ENCODE measurements at regions not wholly inside any gene's neighbourhood (a gene's known extent, or its start where the extent isn't known, plus 50 kb on each side); places are given as distances from the start of the nearest gene placed in this dataset.
"Not testable (repeated sequence)": the region's sequence is repeated elsewhere in the genome, so short reads cannot be mapped to it uniquely, and the experiment has no call there.

DNA sequence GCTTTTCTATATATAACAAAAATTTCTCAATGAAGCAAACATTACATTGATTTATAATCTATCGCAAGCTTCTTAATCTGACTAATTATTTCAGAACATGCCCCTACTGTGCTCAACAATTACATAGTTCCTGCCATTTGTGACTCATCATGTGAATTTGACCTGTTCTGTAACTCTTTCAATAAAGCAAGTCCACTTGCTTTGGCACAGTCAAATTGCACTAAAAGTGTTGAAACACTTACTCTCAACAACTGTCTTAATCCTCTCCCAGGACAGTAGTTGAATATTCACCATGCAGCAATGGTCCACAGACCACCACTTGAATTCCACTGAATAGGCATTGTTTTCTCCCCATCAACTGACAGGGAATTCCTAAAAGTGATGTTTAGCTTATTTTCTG lies 67.7 kb upstream of the SPTLC3 start:
- Histone ChIP-seq H3K4me3 (no peak overlapping the region), H3K4me1 (no peaks in the 10 kb centered on the region), H3K27ac (no peak overlapping the region), H3K36me3 (no peaks in the 10 kb centered on the region), H3K9me3 (replicated peaks) (no peaks in the 10 kb centered on the region), H3K27me3 (0 out of 2 replicates have a peak, but pooled peaks cover 2% of the 10 kb centered on the region)
- no peak for DNase-seq

DNA sequence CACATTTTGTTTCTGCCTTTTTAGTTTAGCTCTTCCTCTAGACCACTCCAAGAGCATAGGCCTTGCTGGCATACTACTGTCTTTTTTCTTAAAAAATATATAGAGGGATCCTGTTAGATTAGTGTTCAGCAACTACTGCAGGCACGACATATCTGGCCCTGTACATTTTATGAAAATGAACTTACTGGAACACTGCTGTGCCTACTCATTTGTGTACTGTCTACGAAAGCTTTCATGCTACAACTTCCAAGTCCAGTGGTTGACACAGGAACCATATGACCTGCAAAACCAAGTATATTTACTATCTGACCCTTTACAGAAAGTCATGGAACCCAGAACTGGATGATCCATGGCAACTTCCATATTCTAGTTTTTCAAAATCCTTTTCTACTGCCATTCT lies 66.6 kb upstream of the SPTLC3 start:
- H3K27ac ChIP-seq: no peak overlapping the region
- H3K36me3 ChIP-seq: no peaks in the 10 kb centered on the region
- H3K27me3 ChIP-seq: 0 out of 2 replicates have a peak, but pooled peaks cover 2% of the 10 kb centered on the region
- no peaks in the 10 kb centered on the region for H3K9me3 ChIP-seq (replicated peaks)
- H3K4me1 ChIP-seq: no peaks in the 10 kb centered on the region
- DNase-seq: no peak
- no peak overlapping the region for H3K4me3 ChIP-seq

DNA sequence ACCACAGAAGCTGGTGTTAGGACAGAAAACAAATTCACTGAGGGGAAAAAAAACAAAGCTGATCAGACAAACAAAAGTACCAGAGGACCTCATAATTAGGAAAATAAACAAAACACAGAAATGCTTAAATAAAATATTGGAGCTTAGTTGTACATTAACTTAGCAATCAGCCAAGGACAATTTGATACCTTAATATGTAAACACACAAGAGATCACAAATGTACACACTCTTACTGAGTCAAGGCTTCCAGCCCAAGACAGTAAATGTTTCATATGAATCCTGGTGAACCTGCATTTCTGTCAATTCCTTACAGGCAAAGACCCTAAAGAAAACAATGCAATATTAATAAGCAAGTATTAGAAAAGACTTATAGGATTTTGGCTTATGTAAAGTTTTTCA lies 62.0 kb upstream of the SPTLC3 start:
- Histone ChIP-seq H3K27ac (no peak overlapping the region), H3K36me3 (no peaks in the 10 kb centered on the region), H3K4me1 (no peaks in the 10 kb centered on the region), H3K9me3 (replicated peaks) (0 out of 2 replicates have a peak, but pooled peaks cover 3% of the 10 kb centered on the region), H3K4me3 (no peak overlapping the region), H3K27me3 (0 out of 2 replicates have a peak, but pooled peaks cover 2% of the 10 kb centered on the region)
- no peak for DNase-seq

DNA sequence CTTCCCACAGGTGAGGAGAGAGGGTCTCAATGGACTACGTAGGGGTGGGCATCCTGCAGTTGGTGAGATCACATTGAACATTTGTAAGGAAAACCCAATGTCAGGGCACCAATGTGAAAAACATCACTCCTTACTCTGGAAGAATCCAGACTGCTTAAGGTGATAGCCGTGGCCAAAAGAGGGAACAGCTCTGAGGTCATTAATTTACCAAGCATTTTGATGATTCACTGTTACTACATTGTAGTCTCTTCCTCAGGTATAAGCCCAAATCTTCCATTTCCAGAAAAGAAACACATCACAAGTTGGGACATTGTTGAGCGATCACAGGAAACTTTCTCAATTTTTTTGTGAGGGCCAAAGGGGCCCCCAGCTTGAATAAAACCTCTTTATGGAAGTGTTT lies 61.1 kb upstream of the SPTLC3 start:
- Histone ChIP-seq H3K36me3 (no peaks in the 10 kb centered on the region), H3K4me1 (no peaks in the 10 kb centered on the region), H3K4me3 (no peak overlapping the region), H3K27me3 (0 out of 2 replicates have a peak, but pooled peaks cover 2% of the 10 kb centered on the region), H3K9me3 (replicated peaks) (0 out of 2 replicates have a peak, but pooled peaks cover 3% of the 10 kb centered on the region), H3K27ac (no peak overlapping the region)
- no peak for DNase-seq

DNA sequence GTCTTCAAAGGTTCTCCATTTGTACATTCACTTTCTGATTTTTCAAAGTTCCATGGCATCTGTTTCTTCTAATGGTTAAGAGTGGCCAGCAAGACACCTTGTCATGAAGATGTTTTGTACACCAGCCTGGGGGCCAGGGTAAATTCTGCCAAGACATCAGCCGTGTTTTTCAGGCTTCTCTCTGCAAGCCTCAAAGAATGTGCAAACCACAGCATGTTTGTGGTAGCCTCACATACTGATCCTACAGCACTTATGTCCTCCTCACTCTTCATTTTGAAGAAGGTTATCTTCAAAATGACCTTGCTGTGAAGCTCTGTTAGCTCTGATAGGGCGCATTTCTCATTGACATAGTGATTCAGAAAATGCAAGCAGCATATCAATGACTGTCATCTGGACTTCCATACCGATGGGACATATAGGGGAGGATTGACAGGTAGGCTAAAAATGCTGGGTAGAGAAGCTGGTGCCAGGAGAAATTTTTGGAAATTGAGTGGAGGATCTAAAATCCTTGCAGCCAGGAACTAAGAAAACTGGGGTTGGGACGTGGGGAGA lies 59.3 kb upstream of the SPTLC3 start:
- H3K4me1 ChIP-seq: no peaks in the 10 kb centered on the region
- H3K36me3 ChIP-seq: no peaks in the 10 kb centered on the region
- H3K27me3 ChIP-seq: no peaks in the 10 kb centered on the region
- no peak overlapping the region for H3K27ac ChIP-seq
- no peak for DNase-seq
- 0 out of 2 replicates have a peak, but pooled peaks cover 3% of the 10 kb centered on the region for H3K9me3 ChIP-seq (replicated peaks)
- no peak overlapping the region for H3K4me3 ChIP-seq

DNA sequence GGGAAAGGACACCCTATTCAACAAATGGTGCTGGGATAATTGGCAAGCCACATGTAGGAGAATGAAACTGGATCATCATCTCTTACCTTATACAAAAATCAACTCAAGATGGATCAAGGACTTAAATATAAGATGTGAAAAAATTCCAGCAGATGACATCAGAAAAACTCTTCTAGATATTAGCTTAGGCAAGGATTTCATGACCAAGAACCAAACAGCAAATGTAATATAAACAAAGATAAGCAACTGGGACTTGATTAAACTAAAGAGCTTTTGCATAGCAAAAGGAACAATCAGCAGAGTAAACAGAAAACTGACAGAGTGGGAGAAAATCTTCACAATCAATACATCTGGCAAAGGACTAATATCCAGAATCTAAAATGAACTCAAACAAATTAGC lies 54.5 kb upstream of the SPTLC3 start:
- not testable (repeated sequence) for H3K27me3 ChIP-seq; H3K9me3 ChIP-seq (replicated peaks); H3K36me3 ChIP-seq; H3K4me1 ChIP-seq; H3K4me3 ChIP-seq; DNase-seq; H3K27ac ChIP-seq

DNA sequence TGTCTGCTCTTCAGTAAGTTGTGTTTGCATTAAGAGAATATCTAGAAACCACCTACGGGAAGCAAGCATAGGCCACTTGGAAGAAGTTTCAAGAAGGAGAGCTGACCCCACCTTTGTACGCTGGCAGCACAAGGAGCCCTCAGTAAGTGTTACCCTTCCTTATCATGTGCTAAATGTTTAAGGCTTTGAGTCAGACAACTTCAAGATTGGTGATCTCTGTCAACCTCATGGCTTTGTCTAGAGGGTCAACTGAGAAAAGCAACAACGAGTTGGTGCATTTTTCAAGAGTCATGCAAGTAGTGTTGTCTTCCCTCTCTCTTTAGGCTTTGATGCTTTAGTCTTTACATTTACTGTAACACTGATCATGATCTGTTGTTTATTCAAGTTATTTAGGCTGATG lies 53.2 kb upstream of the SPTLC3 start:
- no peak overlapping the region for H3K4me3 ChIP-seq
- 0 out of 2 replicates have a peak, but pooled peaks cover 3% of the 10 kb centered on the region for H3K9me3 ChIP-seq (replicated peaks)
- no peak for DNase-seq
- no peaks in the 10 kb centered on the region for H3K36me3 ChIP-seq
- no peak overlapping the region for H3K27ac ChIP-seq
- no peaks in the 10 kb centered on the region for H3K4me1 ChIP-seq
- H3K27me3 ChIP-seq: no peaks in the 10 kb centered on the region

DNA sequence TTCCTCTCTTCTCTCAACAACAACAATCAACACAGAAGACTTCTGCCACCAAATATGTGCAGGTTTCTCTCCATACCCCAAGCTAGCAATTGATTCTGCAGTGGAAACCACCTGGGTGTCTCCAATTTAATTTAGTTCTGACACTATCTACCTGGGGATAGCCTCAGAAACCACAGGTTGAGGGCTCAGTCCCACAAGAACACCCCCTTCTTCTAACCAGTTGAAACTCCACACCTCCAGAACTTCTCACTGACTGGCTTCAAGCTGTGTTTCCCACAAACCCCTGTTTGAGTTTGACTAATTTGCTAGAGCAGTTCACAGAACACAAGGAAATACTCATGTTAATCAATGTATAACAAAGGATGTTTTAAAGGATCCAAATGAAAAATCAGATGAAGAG lies 52.5 kb upstream of the SPTLC3 start:
- Histone ChIP-seq H3K4me1 (no peaks in the 10 kb centered on the region), H3K36me3 (no peaks in the 10 kb centered on the region), H3K4me3 (no peak overlapping the region), H3K9me3 (replicated peaks) (0 out of 2 replicates have a peak, but pooled peaks cover 3% of the 10 kb centered on the region), H3K27me3 (no peaks in the 10 kb centered on the region), H3K27ac (no peak overlapping the region)
- no peak for DNase-seq

DNA sequence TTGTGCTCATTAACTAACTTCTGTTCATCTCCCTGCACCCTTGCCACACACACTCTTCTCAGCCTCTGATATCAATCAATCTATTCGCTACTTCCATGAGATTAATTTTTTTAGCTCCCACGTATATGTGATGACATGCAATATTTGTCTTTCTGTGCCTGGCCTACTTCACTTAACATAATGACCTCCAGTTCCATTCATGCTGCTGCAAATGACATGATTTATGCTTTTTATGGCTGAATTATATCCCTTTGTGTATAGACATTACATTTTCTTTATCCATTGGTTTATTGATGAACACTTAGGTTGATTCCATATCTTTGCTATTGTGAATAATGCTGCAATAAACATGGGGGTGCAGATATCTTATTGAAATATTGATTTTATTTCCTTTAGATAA lies 50.8 kb upstream of the SPTLC3 start:
- Histone ChIP-seq H3K9me3 (replicated peaks) (no peaks in the 10 kb centered on the region), H3K27ac (no peak overlapping the region), H3K36me3 (no peaks in the 10 kb centered on the region), H3K4me3 (no peak overlapping the region), H3K27me3 (no peaks in the 10 kb centered on the region), H3K4me1 (no peaks in the 10 kb centered on the region)
- DNase-seq: no peak

Measured in SJCRH30 (cell line).